ENCODE measurements at regions not wholly inside any gene's neighbourhood (a gene's known extent, or its start where the extent isn't known, plus 50 kb on each side); places are given as distances from the start of the nearest gene placed in this dataset.

DNA sequence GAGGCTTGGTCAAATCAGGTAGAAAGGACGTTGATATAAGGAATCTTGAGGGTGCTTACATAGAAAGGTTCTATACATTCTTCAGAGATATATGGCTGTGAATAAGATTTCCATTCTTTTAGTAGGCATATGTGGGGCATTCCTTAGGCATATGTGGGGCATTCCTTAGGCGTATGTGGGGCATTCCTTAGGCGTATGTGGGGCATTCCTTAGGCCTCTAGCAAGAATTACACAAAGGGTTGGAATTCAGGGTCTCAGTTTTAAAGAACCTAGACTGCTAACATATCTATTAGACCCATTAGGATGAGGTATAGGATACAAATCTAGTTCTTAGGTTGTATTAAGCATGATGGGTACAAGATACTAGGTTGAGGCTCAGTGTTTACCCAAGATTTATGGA, 607.8 kb downstream of the SI start:
- TF ChIP-seq, protein P1, sequence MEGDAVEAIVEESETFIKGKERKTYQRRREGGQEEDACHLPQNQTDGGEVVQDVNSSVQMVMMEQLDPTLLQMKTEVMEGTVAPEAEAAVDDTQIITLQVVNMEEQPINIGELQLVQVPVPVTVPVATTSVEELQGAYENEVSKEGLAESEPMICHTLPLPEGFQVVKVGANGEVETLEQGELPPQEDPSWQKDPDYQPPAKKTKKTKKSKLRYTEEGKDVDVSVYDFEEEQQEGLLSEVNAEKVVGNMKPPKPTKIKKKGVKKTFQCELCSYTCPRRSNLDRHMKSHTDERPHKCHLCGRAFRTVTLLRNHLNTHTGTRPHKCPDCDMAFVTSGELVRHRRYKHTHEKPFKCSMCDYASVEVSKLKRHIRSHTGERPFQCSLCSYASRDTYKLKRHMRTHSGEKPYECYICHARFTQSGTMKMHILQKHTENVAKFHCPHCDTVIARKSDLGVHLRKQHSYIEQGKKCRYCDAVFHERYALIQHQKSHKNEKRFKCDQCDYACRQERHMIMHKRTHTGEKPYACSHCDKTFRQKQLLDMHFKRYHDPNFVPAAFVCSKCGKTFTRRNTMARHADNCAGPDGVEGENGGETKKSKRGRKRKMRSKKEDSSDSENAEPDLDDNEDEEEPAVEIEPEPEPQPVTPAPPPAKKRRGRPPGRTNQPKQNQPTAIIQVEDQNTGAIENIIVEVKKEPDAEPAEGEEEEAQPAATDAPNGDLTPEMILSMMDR (IDR thresholded peaks at IDR 0.05), result no peak
- no peak for TF ChIP-seq POLR2A (IDR thresholded peaks at IDR 0.05)
